ENCODE measurements at regions not wholly inside any gene's neighbourhood (a gene's known extent, or its start where the extent isn't known, plus 50 kb on each side); places are given as distances from the start of the nearest gene placed in this dataset.

GRCh38 chr12:103140286-103140685 lies 182.8 kb downstream of the ASCL1 start:
- TF ChIP-seq, protein P1, sequence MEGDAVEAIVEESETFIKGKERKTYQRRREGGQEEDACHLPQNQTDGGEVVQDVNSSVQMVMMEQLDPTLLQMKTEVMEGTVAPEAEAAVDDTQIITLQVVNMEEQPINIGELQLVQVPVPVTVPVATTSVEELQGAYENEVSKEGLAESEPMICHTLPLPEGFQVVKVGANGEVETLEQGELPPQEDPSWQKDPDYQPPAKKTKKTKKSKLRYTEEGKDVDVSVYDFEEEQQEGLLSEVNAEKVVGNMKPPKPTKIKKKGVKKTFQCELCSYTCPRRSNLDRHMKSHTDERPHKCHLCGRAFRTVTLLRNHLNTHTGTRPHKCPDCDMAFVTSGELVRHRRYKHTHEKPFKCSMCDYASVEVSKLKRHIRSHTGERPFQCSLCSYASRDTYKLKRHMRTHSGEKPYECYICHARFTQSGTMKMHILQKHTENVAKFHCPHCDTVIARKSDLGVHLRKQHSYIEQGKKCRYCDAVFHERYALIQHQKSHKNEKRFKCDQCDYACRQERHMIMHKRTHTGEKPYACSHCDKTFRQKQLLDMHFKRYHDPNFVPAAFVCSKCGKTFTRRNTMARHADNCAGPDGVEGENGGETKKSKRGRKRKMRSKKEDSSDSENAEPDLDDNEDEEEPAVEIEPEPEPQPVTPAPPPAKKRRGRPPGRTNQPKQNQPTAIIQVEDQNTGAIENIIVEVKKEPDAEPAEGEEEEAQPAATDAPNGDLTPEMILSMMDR (IDR thresholded peaks at IDR 0.05): no peak
- TF ChIP-seq POLR2A (IDR thresholded peaks at IDR 0.05): no peak

All from lower leg skin (tissue), 3 donors.